Ascending aorta (tissue), 2 donors: ENCODE measurements at regions not wholly inside any gene's neighbourhood (a gene's known extent, or its start where the extent isn't known, plus 50 kb on each side); places are given as distances from the start of the nearest gene placed in this dataset.
A peak's percentile ranks its signal among the peaks of the same experiment; 100 is the strongest.
"Not testable (repeated sequence)": the region's sequence is repeated elsewhere in the genome, so short reads cannot be mapped to it uniquely, and the experiment has no call there.

Experiments used
- DNase-seq, 2 donors: peaks; one replicate each; pipeline ENCODE4 v3.0.0-alpha.2; 2019; ENCODE audit warnings: low spot score in 2 of 2
- H3K27ac ChIP-seq, 2 donors: fragments of 200-600 bp; sonication (generic); one replicate each; pipeline ENCODE4 v1.5.1; 2016 to 2017; ENCODE audit warnings: mild to moderate bottlenecking in 1 of 2
- H3K27me3 ChIP-seq: fragments of 200-600 bp; sonication (generic); one replicate; pipeline ENCODE4 v1.5.1; 2017
- H3K36me3 ChIP-seq, 2 donors: fragments of 200-600 bp; sonication (generic); one replicate each; pipeline ENCODE4 v1.5.1; 2016
- H3K4me1 ChIP-seq, 2 donors: fragments of 200-600 bp; sonication (generic); one replicate each; pipeline ENCODE4 v1.5.1; 2016 to 2017; ENCODE audit warnings: mild to moderate bottlenecking in 1 of 2
- H3K4me3 ChIP-seq, 2 donors: fragments of 200-600 bp; sonication (generic); one replicate each; pipeline ENCODE4 v1.5.1; 2016 to 2017; ENCODE audit warnings: mild to moderate bottlenecking in 1 of 2
- H3K9me3 ChIP-seq, 2 donors: fragments of 200-600 bp; sonication (generic); one replicate each; pipeline ENCODE4 v1.5.1; 2016
- CTCF ChIP-seq, 3 experiments: fragments of 200-600 bp in 2 of 3; fragments of 450-650 bp in 1 of 3; sonication (generic) in 2 of 3; IDR thresholded peaks; one replicate each; pipeline ENCODE4 v1.5.1; 2016 to 2019; ENCODE audit warnings: antibody characterized with exemption in 3 of 3, mild to moderate bottlenecking in 1 of 3, moderate library complexity in 1 of 3
- intact Hi-C: fragments of 100-400 bp; cut with DNase I; formaldehyde crosslinking; loops from one replicate; pipeline ENCODE4 v1.15.1; 2023

DNA sequence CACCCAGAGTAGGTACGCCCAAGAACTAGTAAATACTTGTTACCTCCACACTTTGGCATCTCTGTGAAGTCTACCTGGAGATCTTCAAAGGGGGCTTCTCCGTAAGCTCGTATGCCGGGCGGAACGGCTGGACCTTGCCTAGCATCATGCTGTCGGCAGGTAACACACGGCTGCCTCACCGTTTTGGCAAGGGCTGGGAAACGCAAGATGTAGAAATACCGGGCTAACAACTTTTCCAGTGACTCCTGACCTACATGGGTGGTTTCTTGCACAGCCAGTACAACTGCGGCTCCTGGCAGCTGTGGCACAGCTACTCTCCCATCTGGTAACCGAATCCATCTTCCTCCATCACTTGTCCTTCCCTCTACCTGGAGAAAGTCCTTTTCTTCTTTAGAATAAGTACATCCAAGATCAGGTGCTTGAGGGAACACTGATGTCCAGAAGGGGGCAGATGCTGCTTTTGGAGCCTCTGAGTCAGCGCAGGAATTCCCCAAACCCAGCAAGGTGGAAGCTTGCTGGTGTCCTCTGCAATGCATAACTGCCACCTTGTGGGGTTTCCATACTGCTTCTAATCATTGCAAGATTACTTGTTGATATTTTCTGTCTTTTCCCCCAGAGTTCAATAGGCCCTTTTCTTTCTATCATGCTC lies 59.7 kb upstream of the FRG2C start:
- H3K36me3 ChIP-seq, H3K27me3 ChIP-seq, DNase-seq, H3K27ac ChIP-seq, H3K4me1 ChIP-seq, intact Hi-C loops, H3K4me3 ChIP-seq, H3K9me3 ChIP-seq: not testable (repeated sequence)
- peak in 2 of 3 experiments; percentile 20 to 32 for TF ChIP-seq CTCF (IDR thresholded peaks at IDR 0.05)

DNA sequence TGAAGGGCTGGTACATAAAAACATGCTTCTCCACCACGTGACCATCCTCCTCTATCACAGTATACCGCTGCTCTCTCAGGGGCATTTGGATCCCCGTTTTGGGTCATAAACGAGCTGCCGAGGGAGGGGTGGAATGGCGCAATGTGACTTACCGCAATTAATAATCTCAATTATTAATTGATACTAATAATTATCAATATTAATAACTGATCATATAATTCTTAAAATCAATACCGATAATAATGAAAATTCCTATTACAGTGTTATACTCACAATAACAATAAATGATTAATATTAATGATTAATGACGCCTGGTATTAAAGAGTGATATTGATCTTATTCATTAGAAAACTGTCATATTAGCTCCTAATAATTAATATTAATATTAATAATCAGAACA lies 56.1 kb upstream of the FRG2C start:
- H3K36me3 ChIP-seq, H3K27me3 ChIP-seq, H3K27ac ChIP-seq, intact Hi-C loops, H3K4me1 ChIP-seq, DNase-seq, H3K9me3 ChIP-seq, H3K4me3 ChIP-seq: not testable (repeated sequence)

DNA sequence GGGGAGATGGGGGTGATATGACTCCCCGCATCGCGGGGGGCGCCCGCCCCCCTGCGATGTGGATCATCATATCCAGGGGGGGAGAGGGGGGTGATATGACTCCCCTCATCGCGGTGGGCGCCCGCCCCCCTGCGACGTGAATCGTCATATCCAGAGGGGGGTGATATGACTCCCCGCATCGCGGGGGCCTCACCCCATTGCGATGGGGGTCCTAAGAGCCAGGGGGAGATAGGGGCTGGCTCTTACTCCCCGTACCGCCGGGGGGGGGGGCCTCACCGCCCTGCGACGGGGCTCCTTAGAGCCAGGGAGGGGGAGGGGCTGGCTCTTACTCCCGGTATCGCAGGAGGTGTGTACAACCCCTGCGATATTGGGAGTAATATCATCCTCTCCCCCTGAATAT lies 54.5 kb upstream of the FRG2C start:
- H3K4me3 ChIP-seq, H3K36me3 ChIP-seq, DNase-seq, H3K4me1 ChIP-seq, H3K27me3 ChIP-seq, H3K27ac ChIP-seq, intact Hi-C loops, H3K9me3 ChIP-seq: not testable (repeated sequence)

DNA sequence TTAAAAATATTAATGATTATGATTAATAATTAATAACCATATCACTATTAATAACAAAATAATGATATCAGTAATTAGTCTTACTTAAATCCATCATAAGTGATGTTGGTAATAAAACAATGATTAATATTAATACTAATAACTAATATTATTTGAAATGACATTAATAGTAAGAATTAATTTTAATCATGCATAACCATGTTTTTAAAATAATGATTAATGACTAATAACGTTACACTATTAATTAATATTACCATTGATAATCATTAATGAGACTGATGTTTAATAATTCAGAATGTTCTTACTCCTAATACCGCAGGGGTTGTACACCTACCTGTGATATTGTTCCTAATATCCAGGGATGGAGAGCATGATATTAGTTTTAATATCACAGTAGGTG lies 53.4 kb upstream of the FRG2C start:
- Histone ChIP-seq H3K27me3 (no peaks in the 10 kb centered on the region), H3K4me3 (no peak overlapping the region), H3K36me3 (no peaks in the 10 kb centered on the region), H3K27ac (no peak overlapping the region), H3K4me1 (no peaks in the 10 kb centered on the region), H3K9me3 (no peaks in the 10 kb centered on the region)
- DNase-seq = no peak
- TF ChIP-seq CTCF (IDR thresholded peaks at IDR 0.05) = no peak
- intact Hi-C loops = no loop called here

GRCh38 chr3:75611724-75612460 lies 52.2 kb upstream of the FRG2C start:
- intact Hi-C loops, H3K27me3 ChIP-seq, DNase-seq, H3K27ac ChIP-seq, H3K4me3 ChIP-seq, H3K9me3 ChIP-seq, H3K4me1 ChIP-seq, H3K36me3 ChIP-seq: not testable (repeated sequence)
